H1 (cell line): ENCODE measurements at regions not wholly inside any gene's neighbourhood (a gene's known extent, or its start where the extent isn't known, plus 50 kb on each side); places are given as distances from the start of the nearest gene placed in this dataset.

Experiments used
- CTCF ChIA-PET: fragments of 300-600 bp; sonication (Branson Sonifier 250); formaldehyde crosslinking; loops from one replicate; lab custom pipeline; 2021; ENCODE audit not compliant: partially characterized antibody; lab: Charles Lee
- POLR2A ChIA-PET: fragments of 300-600 bp; sonication (Branson Sonifier 250); formaldehyde crosslinking; loops from one replicate; lab custom pipeline; 2021; ENCODE audit warnings: inconsistent platforms; ENCODE audit not compliant: partially characterized antibody; lab: Charles Lee
- DNase-seq, 2 experiments: peaks; one replicate each; pipeline versions ENCODE4 v3.0.0 to v3.0.0-alpha.2; 2010 to 2022; ENCODE audit warnings: low spot score in 2 of 2, low read depth in 1 of 2, mixed read lengths in 1 of 2
- FAIRE-seq: peaks from 2 replicates; lab custom pipeline; 2011; peaks lifted over from hg19 to GRCh38; lab: Jason Lieb, UNC
- H2AFZ ChIP-seq: 2 replicates; pipeline ENCODE4 v1.8.1; 2012; ENCODE audit warnings: low read length, inconsistent platforms
- H2AK5ac ChIP-seq: 2 replicates; pipeline ENCODE4 v1.6.1; 2013; ENCODE audit warnings: low read depth, low read length
- H2BK120ac ChIP-seq: replicated peaks from 2 replicates; pipeline ENCODE3; 2013; ENCODE audit warnings: low read depth, low read length, inconsistent platforms
- H2BK12ac ChIP-seq: 2 replicates; pipeline ENCODE4 v1.6.1; 2013; ENCODE audit warnings: low read depth, low read length
- H2BK15ac ChIP-seq: 2 replicates; pipeline ENCODE4 v1.6.1; 2013; ENCODE audit warnings: low read length
- H2BK20ac ChIP-seq: 2 replicates; pipeline ENCODE4 v1.6.1; 2013; ENCODE audit warnings: low read length
- H2BK5ac ChIP-seq: 2 replicates; pipeline ENCODE4 v1.6.1; 2013; ENCODE audit warnings: low read depth, low read length
- H3K14ac ChIP-seq: 2 replicates; pipeline ENCODE4 v1.6.1; 2013; ENCODE audit warnings: inconsistent platforms; ENCODE audit not compliant: insufficient read length
- H3K18ac ChIP-seq: 2 replicates; pipeline ENCODE4 v1.6.1; 2013; ENCODE audit warnings: low read length; ENCODE audit errors: extremely low read depth
- H3K23ac ChIP-seq: 2 replicates; pipeline ENCODE4 v1.6.1; 2013; ENCODE audit warnings: inconsistent platforms; ENCODE audit not compliant: insufficient read length
- H3K23me2 ChIP-seq: 2 replicates; pipeline ENCODE4 v1.6.1; 2013; ENCODE audit warnings: low read depth, low read length
- H3K27ac ChIP-seq: 2 replicates; pipeline ENCODE4 v1.6.1; 2011; ENCODE audit warnings: low read depth, low read length, inconsistent platforms
- H3K27me3 ChIP-seq, 4 experiments: replicated peaks in 1 of 4; 1 replicate in 1 of 4; 2 replicates in 3 of 4; pipeline versions ENCODE4 v1.6.1 to v1.8.1; 2011 to 2013; ENCODE audit warnings: low read length in 3 of 4, mild to moderate bottlenecking in 3 of 4, inconsistent platforms in 2 of 4, mixed read lengths in 2 of 4, moderate library complexity in 1 of 4; ENCODE audit not compliant: control insufficient read depth in 3 of 4, insufficient read depth in 3 of 4; ENCODE audit errors: extremely low read depth in 1 of 4
- H3K36me3 ChIP-seq, 4 experiments: 2 replicates each; pipeline versions ENCODE4 v1.6.1 to v1.8.1; 2011 to 2013; ENCODE audit warnings: mild to moderate bottlenecking in 4 of 4, low read length in 3 of 4, moderate library complexity in 2 of 4, control low read depth in 1 of 4, inconsistent platforms in 1 of 4; ENCODE audit not compliant: insufficient read depth in 4 of 4, control insufficient read depth in 2 of 4
- H3K4ac ChIP-seq: replicated peaks from 2 replicates; pipeline ENCODE3; 2013; ENCODE audit warnings: low read length, low read depth, mixed read lengths, inconsistent platforms; ENCODE audit not compliant: insufficient read length
- H3K4me1 ChIP-seq, 4 experiments: replicated peaks in 1 of 4; 1 replicate in 1 of 4; 2 replicates in 3 of 4; pipeline versions ENCODE4 v1.6.1 to v1.8.1; 2011 to 2013; ENCODE audit warnings: low read length in 3 of 4, inconsistent platforms in 2 of 4, mixed read lengths in 1 of 4; ENCODE audit not compliant: insufficient read depth in 4 of 4, control insufficient read depth in 3 of 4
- H3K4me2 ChIP-seq, 2 experiments: 2 replicates each; pipeline versions ENCODE4 v1.6.1 to v1.8.1; 2011 to 2013; ENCODE audit warnings: low read depth in 2 of 2, low read length in 2 of 2, control low read depth in 1 of 2, inconsistent platforms in 1 of 2, mild to moderate bottlenecking in 1 of 2; ENCODE audit not compliant: insufficient read depth in 1 of 2
- H3K4me3 ChIP-seq, 4 experiments: fragments of 200-600, 300-600 bp in 1 of 4; sonication (generic), shearing (Covaris generic), sonication (Bioruptor Twin) in 1 of 4; 2 replicates each; pipeline versions ENCODE4 v1.5.1 to v1.8.1; 2011 to 2016; ENCODE audit warnings: low read length in 4 of 4, low read depth in 3 of 4, control low read depth in 2 of 4, inconsistent platforms in 2 of 4, mild to moderate bottlenecking in 2 of 4, mixed read lengths in 1 of 4, moderate library complexity in 1 of 4; ENCODE audit not compliant: insufficient read depth in 2 of 4; ENCODE audit errors: extremely low read depth in 1 of 4
- H3K56ac ChIP-seq: replicated peaks from 2 replicates; pipeline ENCODE3; 2013; ENCODE audit warnings: low read depth, mild to moderate bottlenecking, mixed read lengths, low read length, inconsistent platforms; ENCODE audit not compliant: insufficient read length
- H3K79me1 ChIP-seq: 2 replicates; pipeline ENCODE4 v1.6.1; 2013; ENCODE audit warnings: low read depth, low read length, control low read depth
- H3K79me2 ChIP-seq, 2 experiments: 2 replicates each; pipeline versions ENCODE4 v1.6.1 to v1.8.1; 2012 to 2013; ENCODE audit warnings: low read length in 2 of 2, mild to moderate bottlenecking in 2 of 2, inconsistent platforms in 1 of 2; ENCODE audit not compliant: insufficient read depth in 2 of 2, control insufficient read depth in 1 of 2
- H3K9ac ChIP-seq, 4 experiments: replicated peaks in 1 of 4; 1 replicate in 1 of 4; 2 replicates in 3 of 4; pipeline versions ENCODE4 v1.6.1 to v1.8.1; 2011 to 2013; ENCODE audit warnings: low read depth in 3 of 4, low read length in 3 of 4, control low read depth in 2 of 4, mild to moderate bottlenecking in 2 of 4, moderate library complexity in 2 of 4, inconsistent platforms in 1 of 4; ENCODE audit errors: extremely low read depth in 1 of 4
- H3K9me3 ChIP-seq, 2 experiments: 2 replicates each; pipeline versions ENCODE4 v1.6.1 to v1.8.1; 2012 to 2013; ENCODE audit warnings: mild to moderate bottlenecking in 2 of 2, moderate library complexity in 2 of 2, control low read depth in 1 of 2, inconsistent platforms in 1 of 2, low read depth in 1 of 2, low read length in 1 of 2, mixed read lengths in 1 of 2; ENCODE audit not compliant: insufficient read depth in 2 of 2
- H4K20me1 ChIP-seq, 2 experiments: replicated peaks in 1 of 2; 2 replicates each; pipeline versions ENCODE3 to v1.8.1; 2011 to 2013; ENCODE audit warnings: inconsistent platforms in 2 of 2, low read length in 2 of 2, mild to moderate bottlenecking in 1 of 2; ENCODE audit not compliant: insufficient read depth in 2 of 2, control insufficient read depth in 1 of 2
- H4K5ac ChIP-seq: 2 replicates; pipeline ENCODE4 v1.6.1; 2013; ENCODE audit warnings: low read length, low read depth, mixed read lengths, inconsistent platforms; ENCODE audit not compliant: insufficient read length
- H4K8ac ChIP-seq: 2 replicates; pipeline ENCODE4 v1.8.0; 2013; ENCODE audit warnings: mild to moderate bottlenecking, moderate library complexity, low read length, inconsistent platforms; ENCODE audit not compliant: insufficient read depth; ENCODE audit errors: extremely low read depth
- H4K91ac ChIP-seq: replicated peaks from 2 replicates; pipeline ENCODE3; 2013; ENCODE audit warnings: low read length, mixed read lengths, inconsistent platforms; ENCODE audit not compliant: insufficient read length
- BCL11A ChIP-seq, 2 experiments: IDR thresholded peaks; one replicate each; pipeline ENCODE4 v1.6.1; 2011; ENCODE audit warnings: low read depth in 2 of 2, low read length in 2 of 2, mild to moderate bottlenecking in 2 of 2
- EGR1 ChIP-seq: IDR thresholded peaks from 2 replicates; pipeline ENCODE4 v1.6.1; 2011; ENCODE audit warnings: low read depth, low read length, borderline replicate concordance
- HDAC2 ChIP-seq, 2 experiments: fragments of 300-600 bp in 1 of 2; sonication (generic) in 1 of 2; IDR thresholded peaks; 2 replicates each; pipeline ENCODE4 v1.6.1; 2011 to 2012; ENCODE audit warnings: low read depth in 2 of 2, low read length in 2 of 2, mild to moderate bottlenecking in 2 of 2, moderate library complexity in 2 of 2, borderline replicate concordance in 1 of 2, inconsistent platforms in 1 of 2
- JUND ChIP-seq: IDR thresholded peaks from 2 replicates; pipeline ENCODE4 v1.6.1; 2011; ENCODE audit warnings: mild to moderate bottlenecking, improper control_type of control experiment, low read length
- KDM4A ChIP-seq: IDR thresholded peaks from one replicate; pipeline ENCODE4 v1.7.1; 2012; ENCODE audit warnings: low read depth, mild to moderate bottlenecking, moderate library complexity, low read length, inconsistent platforms; ENCODE audit not compliant: severe bottlenecking
- RBBP5 ChIP-seq: IDR thresholded peaks from 2 replicates; pipeline ENCODE4 v1.7.1; 2012; ENCODE audit warnings: low read depth, mild to moderate bottlenecking, inconsistent platforms, low read length, moderate library complexity, borderline replicate concordance
- RFX5 ChIP-seq: IDR thresholded peaks from 2 replicates; pipeline ENCODE4 v1.6.1; 2011; ENCODE audit warnings: low read depth, low read length, improper control_type of control experiment, borderline replicate concordance
- SAP30 ChIP-seq: fragments of 300-600 bp; sonication (generic); IDR thresholded peaks from 2 replicates; pipeline ENCODE4 v1.7.1; 2012; ENCODE audit warnings: low read length, moderate library complexity, mild to moderate bottlenecking, inconsistent platforms; ENCODE audit not compliant: insufficient read depth, insufficient replicate concordance
- SP1 ChIP-seq: IDR thresholded peaks from 2 replicates; pipeline ENCODE4 v1.6.1; 2011; ENCODE audit warnings: low read depth, low read length
- WGBS, 2 experiments: shearing (Covaris generic) in 1 of 2; methylation state at CpG; one replicate each; pipeline versions ENCODE4 v1.1.6 to v1.1.7; 2013 to 2015; ENCODE audit warnings: low lambda C conversion rate in 2 of 2, mixed read lengths in 2 of 2, inconsistent platforms in 1 of 2, low coverage in 1 of 2, missing lambda C conversion rate in 1 of 2; ENCODE audit not compliant: insufficient replicate concordance in 2 of 2, insufficient coverage in 1 of 2, insufficient read length in 1 of 2; ENCODE audit errors: extremely low coverage in 1 of 2, missing lambda C conversion rate in 1 of 2; 5-methylcytosine and 5-hydroxymethylcytosine counted together

GRCh38 chr7:131010029-131010716, 276.2 kb upstream of the KLF14 start:
- no peak overlapping the region for H4K8ac ChIP-seq
- H3K23me2 ChIP-seq = no peaks in the 10 kb centered on the region
- no peaks in the 10 kb centered on the region for H3K9me3 ChIP-seq
- no peak overlapping the region for H3K9ac ChIP-seq
- H3K56ac ChIP-seq = no peak overlapping the region
- H2AK5ac ChIP-seq = no peak overlapping the region
- no peak overlapping the region for H3K4ac ChIP-seq
- H2BK5ac ChIP-seq = no peak overlapping the region
- ChIA-PET POLR2A (no interaction called here), CTCF (interaction anchor here (0.7 to 1.6 kb wide), 5 partner anchors 20 to 136 kb away, joined by 3 to 10 read pairs (median 4); no protein-coding TSS in a partner anchor)
- H3K36me3 ChIP-seq = no peaks in the 10 kb centered on the region
- H3K79me1 ChIP-seq = no peaks in the 10 kb centered on the region; the same call in 1 of the 2 replicates
- DNase-seq = no peak
- no peak overlapping the region for H3K14ac ChIP-seq
- peaks cover 0 to 4% (median 2%) of the 10 kb centered on the region in 4 experiments; a peak in 6 of 7 replicates for H3K4me1 ChIP-seq
- no peak overlapping the region for H3K4me2 ChIP-seq
- no peak overlapping the region for H3K27ac ChIP-seq
- H2BK12ac ChIP-seq = no peak overlapping the region
- H3K4me3 ChIP-seq = no peak overlapping the region
- no peak overlapping the region for H2AFZ ChIP-seq
- no peak overlapping the region for H3K18ac ChIP-seq
- H4K5ac ChIP-seq = no peak overlapping the region
- H3K27me3 ChIP-seq = no peaks in the 10 kb centered on the region; a peak in 1 of 7 replicates
- no peak overlapping the region for H4K91ac ChIP-seq
- H4K20me1 ChIP-seq = peaks cover 0 to 2% of the 10 kb centered on the region in 2 experiments
- no peak overlapping the region for H3K23ac ChIP-seq
- no peak overlapping the region for H2BK120ac ChIP-seq
- H3K79me2 ChIP-seq = 0 out of 4 replicates have a peak, but pooled peaks cover 0 to 2% of the 10 kb centered on the region in 2 experiments
- 93% methylated on average over 12 of the region's 12 CpGs; no CpG with 5 or more reads in 1 of the 2 experiments for WGBS, 2 experiments
- no peak overlapping the region for H2BK15ac ChIP-seq
- no peak for FAIRE-seq
- no peak overlapping the region for H2BK20ac ChIP-seq
- TF ChIP-seq RBBP5 = no peak
- no peak for TF ChIP-seq JUND
- no peak for TF ChIP-seq BCL11A (IDR thresholded peaks at IDR 0.05; ENCODE audit: low read depth in 2 of 2, low read length in 2 of 2)
- no peak for TF ChIP-seq EGR1
- TF ChIP-seq KDM4A = no peak
- no peak for TF ChIP-seq HDAC2 (IDR thresholded peaks at IDR 0.05; ENCODE audit: borderline replicate concordance in 1 of 2, low read depth in 2 of 2, low read length in 2 of 2)
- TF ChIP-seq SP1 = no peak
- TF ChIP-seq SAP30 = no peak
- TF ChIP-seq RFX5 = no peak
